ENCODE measurements at regions not wholly inside any gene's neighbourhood (a gene's known extent, or its start where the extent isn't known, plus 50 kb on each side); places are given as distances from the start of the nearest gene placed in this dataset.

GRCh38 chr2:46825231-46825938 is 90.2 kb downstream of the MCFD2 start:
- POLR2A ChIA-PET: no interaction called here

GRCh38 chr2:46824611-46825010 is 91.0 kb downstream of the MCFD2 start:
- Histone ChIP-seq H3K27ac (ENCODE audit: low read depth, low read length) (no peak overlapping the region), H3K4me3 (replicated peaks in 1 of 2; ENCODE audit: low read depth in 1 of 2, low read length in 2 of 2) (no peak overlapping the region), H3K27me3 (ENCODE audit: insufficient read depth, low read length) (no peaks in the 10 kb centered on the region), H3K79me2 (ENCODE audit: insufficient read depth, low read length) (no peaks in the 10 kb centered on the region), H3K9me2 (ENCODE audit: insufficient read depth) (no peaks in the 10 kb centered on the region), H3K4me2 (ENCODE audit: low read length) (no peak overlapping the region), H3K4me1 (ENCODE audit: control insufficient read depth in 1 of 2, insufficient read depth in 2 of 2, low read length in 2 of 2) (no peaks in the 10 kb centered on the region; a peak in 1 of 4 replicates), H3K36me3 (ENCODE audit: control insufficient read depth in 1 of 2, insufficient read depth in 2 of 2, low read length in 2 of 2) (no peaks in the 10 kb centered on the region), H4K20me1 (ENCODE audit: insufficient read depth) (no peaks in the 10 kb centered on the region), H3K9me3 (ENCODE audit: control insufficient read depth in 1 of 2, insufficient read depth in 1 of 2, low read depth in 1 of 2, low read length in 2 of 2) (no peaks in the 10 kb centered on the region), H2AFZ (ENCODE audit: low read depth, low read length, poor library complexity, severe bottlenecking) (no peak overlapping the region), H3K9ac (ENCODE audit: low read length) (no peak overlapping the region)
- POLR2A ChIA-PET: no interaction called here
- RAD21 ChIA-PET (ENCODE audit: low non-redundant PET in 1 of 2, low total read pairs in 2 of 2, uncharacterized antibody in 2 of 2, unreplicated experiment in 2 of 2): no interaction called here
- ATAC-seq: no peak
- DNase-seq (ENCODE audit: low read depth, low spot score): no peak
- no TSS peak for BruUV-seq (replicated peaks)
- CTCF ChIA-PET: no interaction called here
- intact Hi-C loops (cut with micrococcal nuclease): no loop called here
- TF ChIP-seq CBX3 (IDR thresholded peaks at IDR 0.05; ENCODE audit: low read depth): no peak
- no peak for TF ChIP-seq FOSL1 (IDR thresholded peaks at IDR 0.05; ENCODE audit: low read depth)
- no peak for TF ChIP-seq ZFX (IDR thresholded peaks at IDR 0.05)
- no peak for TF ChIP-seq TCF7L2 (IDR thresholded peaks at IDR 0.05; ENCODE audit: borderline replicate concordance, extremely low read depth, insufficient read depth, insufficient read length)
- no peak for TF ChIP-seq RAD21 (IDR thresholded peaks at IDR 0.05; ENCODE audit: low read depth)
- no peak for TF ChIP-seq EZH2 (IDR thresholded peaks at IDR 0.05)
- no peak for TF ChIP-seq REST (IDR thresholded peaks at IDR 0.05; ENCODE audit: low read depth)
- no peak for TF ChIP-seq CEBPB (IDR thresholded peaks at IDR 0.05; ENCODE audit: low read depth)
- no peak for TF ChIP-seq ZBTB33 (IDR thresholded peaks at IDR 0.05; ENCODE audit: extremely low read depth, insufficient replicate concordance, low read length)
- TF ChIP-seq POLR2AphosphoS5 (IDR thresholded peaks at IDR 0.05; ENCODE audit: low read depth, low read length): no peak
- TF ChIP-seq MAX (IDR thresholded peaks at IDR 0.05): no peak
- no peak for TF ChIP-seq POLR2A (IDR thresholded peaks at IDR 0.05; ENCODE audit: borderline replicate concordance, extremely low read depth, insufficient read depth, insufficient read length)
- TF ChIP-seq ELF1 (IDR thresholded peaks at IDR 0.05; ENCODE audit: borderline replicate concordance, low read depth): no peak

More at GRCh38 chr2:46825231-46825938, 90.2 kb downstream of the MCFD2 start:
- intact Hi-C loops (cut with micrococcal nuclease): no loop called here
- ATAC-seq (no peak), DNase-seq (ENCODE audit: low read depth, low spot score) (no peak)
- H3K4me1 ChIP-seq (ENCODE audit: control insufficient read depth in 1 of 2, insufficient read depth in 2 of 2, low read length in 2 of 2): no peaks in the 10 kb centered on the region; a peak in 1 of 4 replicates
- H3K9ac ChIP-seq (ENCODE audit: low read length): no peak overlapping the region
- RAD21 ChIA-PET (ENCODE audit: low non-redundant PET in 1 of 2, low total read pairs in 2 of 2, uncharacterized antibody in 2 of 2, unreplicated experiment in 2 of 2): no interaction called here
- no peak overlapping the region for H2AFZ ChIP-seq (ENCODE audit: low read depth, low read length, poor library complexity, severe bottlenecking)
- no TSS peak for BruUV-seq (replicated peaks)
- no peaks in the 10 kb centered on the region for H3K27me3 ChIP-seq (ENCODE audit: insufficient read depth, low read length)
- no peaks in the 10 kb centered on the region for H3K79me2 ChIP-seq (ENCODE audit: insufficient read depth, low read length)
- H4K20me1 ChIP-seq (ENCODE audit: insufficient read depth): no peaks in the 10 kb centered on the region
- no peaks in the 10 kb centered on the region for H3K9me2 ChIP-seq (ENCODE audit: insufficient read depth)
- no peaks in the 10 kb centered on the region for H3K9me3 ChIP-seq (ENCODE audit: control insufficient read depth in 1 of 2, insufficient read depth in 1 of 2, low read depth in 1 of 2, low read length in 2 of 2)
- no peak overlapping the region for H3K27ac ChIP-seq (ENCODE audit: low read depth, low read length)
- TF ChIP-seq ZNF274 (IDR thresholded peaks at IDR 0.05; ENCODE audit: low read depth, low read length): no peak
- TF ChIP-seq SRF (IDR thresholded peaks at IDR 0.05; ENCODE audit: low read depth): no peak
- no peak for TF ChIP-seq RAD21 (IDR thresholded peaks at IDR 0.05; ENCODE audit: low read depth)
- no peak for TF ChIP-seq ELF1 (IDR thresholded peaks at IDR 0.05; ENCODE audit: borderline replicate concordance, low read depth)
- TF ChIP-seq EZH2phosphoT487 (IDR thresholded peaks at IDR 0.05; ENCODE audit: borderline replicate concordance): no peak
- no peak for TF ChIP-seq POLR2AphosphoS5 (IDR thresholded peaks at IDR 0.05; ENCODE audit: low read depth, low read length)
- no peak for TF ChIP-seq ZFX (IDR thresholded peaks at IDR 0.05)
- no peak for TF ChIP-seq CEBPB (IDR thresholded peaks at IDR 0.05; ENCODE audit: low read depth)
- CTCF ChIA-PET: no interaction called here
- H3K4me2 ChIP-seq (ENCODE audit: low read length): no peak overlapping the region
- no peaks in the 10 kb centered on the region for H3K36me3 ChIP-seq (ENCODE audit: control insufficient read depth in 1 of 2, insufficient read depth in 2 of 2, low read length in 2 of 2)
- no peak overlapping the region for H3K4me3 ChIP-seq (replicated peaks in 1 of 2; ENCODE audit: low read depth in 1 of 2, low read length in 2 of 2)
